ENCODE measurements at regions not wholly inside any gene's neighbourhood (a gene's known extent, or its start where the extent isn't known, plus 50 kb on each side); places are given as distances from the start of the nearest gene placed in this dataset.

DNA sequence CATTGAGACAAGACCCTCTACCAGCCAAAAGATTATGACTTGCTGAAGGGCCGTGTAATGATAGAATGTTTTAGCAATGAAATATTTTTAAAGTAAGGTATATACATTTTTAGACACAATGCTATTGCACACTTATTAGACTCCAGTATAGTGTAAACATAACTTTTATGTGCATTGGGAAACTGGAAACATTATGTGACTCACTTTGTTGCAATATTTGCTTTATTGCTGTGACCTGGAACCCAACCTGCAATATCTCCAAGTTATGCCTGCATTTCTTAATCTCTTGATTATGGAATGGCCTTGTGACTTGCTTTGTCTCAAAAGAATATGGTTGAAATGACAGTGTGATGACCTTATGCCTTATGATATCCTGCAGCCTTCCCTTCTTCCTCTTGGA, 502.0 kb downstream of the EPHA4 start:
- peaks cover 13% of the 10 kb centered on the region for H3K9me3 Mint-ChIP-seq (ENCODE audit: unreplicated experiment)
- H3K27me3 Mint-ChIP-seq (ENCODE audit: low read depth, unreplicated experiment) = no peaks in the 10 kb centered on the region
- no peak overlapping the region for H2AFZ ChIP-seq (ENCODE audit: low read depth, low read length)
- H3K27me3 ChIP-seq (ENCODE audit: insufficient read depth, low read length) = no peaks in the 10 kb centered on the region
- no peak overlapping the region for H3K9ac ChIP-seq (ENCODE audit: low read length)
- H3K36me3 Mint-ChIP-seq (ENCODE audit: low read depth, unreplicated experiment) = no peaks in the 10 kb centered on the region
- no peaks in the 10 kb centered on the region for H3K79me2 ChIP-seq (ENCODE audit: insufficient read depth, low read length)
- H3K4me2 ChIP-seq (ENCODE audit: low read length) = no peak overlapping the region
- H3K4me3 ChIP-seq (ENCODE audit: insufficient read depth, low read depth, low read length) = no peak overlapping the region
- H3K27ac Mint-ChIP-seq (ENCODE audit: unreplicated experiment) = no peak overlapping the region
- H3K27ac ChIP-seq (ENCODE audit: low read depth, low read length) = no peak overlapping the region
- H4K20me1 ChIP-seq (ENCODE audit: insufficient read depth, low read length) = no peaks in the 10 kb centered on the region
- no peaks in the 10 kb centered on the region for H3K9me3 ChIP-seq (ENCODE audit: insufficient read depth, low read depth, low read length)
- FAIRE-seq (no peak), DNase-seq (ENCODE audit: low read depth) (no peak)
- H3K36me3 ChIP-seq (ENCODE audit: insufficient read depth, low read length) = no peaks in the 10 kb centered on the region
- no peak overlapping the region for H3K4me3 Mint-ChIP-seq (ENCODE audit: unreplicated experiment)
- peaks cover 4% of the 10 kb centered on the region for H3K4me1 ChIP-seq (ENCODE audit: insufficient read depth, low read length)
- TF ChIP-seq CTCF (IDR thresholded peaks at IDR 0.05; ENCODE audit: insufficient read depth, low read depth, low read length) (no peak), EZH2 (IDR thresholded peaks at IDR 0.05; ENCODE audit: insufficient read depth, low read length) (no peak)
- H3K4me1 Mint-ChIP-seq (ENCODE audit: low read depth, unreplicated experiment) = peaks cover 5% of the 10 kb centered on the region

DNA sequence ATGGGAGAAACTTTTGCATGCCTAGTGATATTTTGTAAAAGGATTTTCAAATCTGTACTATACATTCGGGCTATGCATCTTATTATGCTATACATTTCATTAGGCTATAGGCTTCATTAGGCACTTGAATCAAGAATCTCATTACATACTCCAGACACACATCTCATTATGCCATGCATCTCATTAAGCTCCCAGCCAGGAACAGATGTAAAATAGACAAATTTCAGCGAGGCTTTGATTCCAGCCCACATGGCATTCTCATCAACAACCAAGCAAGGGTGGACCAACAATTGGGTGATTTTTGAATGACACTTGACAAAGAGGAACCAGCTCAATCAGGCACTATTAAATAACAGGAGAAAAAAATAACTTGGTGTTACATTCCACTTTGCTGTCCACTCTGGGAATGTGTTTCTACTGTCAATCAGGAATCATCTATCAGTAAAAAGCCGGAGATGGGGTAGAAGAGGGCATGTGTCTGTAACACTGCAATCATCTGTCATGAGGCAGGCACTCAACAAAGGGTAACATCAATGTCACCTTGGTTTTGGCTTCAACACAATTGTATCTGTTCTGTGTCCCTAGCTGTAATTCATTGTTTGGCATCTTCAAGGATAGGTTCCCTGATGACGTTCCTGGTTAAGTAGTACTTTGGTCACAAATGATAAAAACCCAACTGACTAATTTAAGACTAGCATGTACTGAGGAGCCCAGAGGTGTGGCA, 498.6 kb downstream of the EPHA4 start:
- H3K9me3 ChIP-seq (ENCODE audit: insufficient read depth, low read depth, low read length) = no peaks in the 10 kb centered on the region
- TF ChIP-seq CTCF (IDR thresholded peaks at IDR 0.05; ENCODE audit: insufficient read depth, low read depth, low read length) = no peak
- TF ChIP-seq EZH2 (IDR thresholded peaks at IDR 0.05; ENCODE audit: insufficient read depth, low read length) = no peak
- no peak overlapping the region for H3K27ac ChIP-seq (ENCODE audit: low read depth, low read length)
- H3K79me2 ChIP-seq (ENCODE audit: insufficient read depth, low read length) = no peaks in the 10 kb centered on the region
- no peaks in the 10 kb centered on the region for H3K27me3 ChIP-seq (ENCODE audit: insufficient read depth, low read length)
- DNase-seq (ENCODE audit: low read depth) (no peak), FAIRE-seq (no peak)
- Mint-ChIP-seq H3K9me3 (ENCODE audit: unreplicated experiment) (peaks cover 13% of the 10 kb centered on the region), H3K27me3 (ENCODE audit: low read depth, unreplicated experiment) (no peaks in the 10 kb centered on the region), H3K27ac (ENCODE audit: unreplicated experiment) (no peak overlapping the region), H3K4me1 (ENCODE audit: low read depth, unreplicated experiment) (peaks cover 14% of the 10 kb centered on the region), H3K4me3 (ENCODE audit: unreplicated experiment) (no peak overlapping the region), H3K36me3 (ENCODE audit: low read depth, unreplicated experiment) (no peaks in the 10 kb centered on the region)
- no peaks in the 10 kb centered on the region for H4K20me1 ChIP-seq (ENCODE audit: insufficient read depth, low read length)
- H3K4me1 ChIP-seq (ENCODE audit: insufficient read depth, low read length) = peaks cover 13% of the 10 kb centered on the region
- H3K4me2 ChIP-seq (ENCODE audit: low read length) = no peak overlapping the region
- no peak overlapping the region for H3K9ac ChIP-seq (ENCODE audit: low read length)
- no peak overlapping the region for H3K4me3 ChIP-seq (ENCODE audit: insufficient read depth, low read depth, low read length)
- no peaks in the 10 kb centered on the region for H3K36me3 ChIP-seq (ENCODE audit: insufficient read depth, low read length)
- no peak overlapping the region for H2AFZ ChIP-seq (ENCODE audit: low read depth, low read length)

- Mint-ChIP-seq H3K9me3 (ENCODE audit: unreplicated experiment) (peaks cover 13% of the 10 kb centered on the region), H3K4me3 (ENCODE audit: unreplicated experiment) (no peak overlapping the region), H3K27ac (ENCODE audit: unreplicated experiment) (no peak overlapping the region), H3K27me3 (ENCODE audit: low read depth, unreplicated experiment) (no peaks in the 10 kb centered on the region), H3K36me3 (ENCODE audit: low read depth, unreplicated experiment) (no peaks in the 10 kb centered on the region), H3K4me1 (ENCODE audit: low read depth, unreplicated experiment) (peaks cover 14% of the 10 kb centered on the region)
- Histone ChIP-seq H3K27ac (ENCODE audit: low read depth, low read length) (no peak overlapping the region), H3K27me3 (ENCODE audit: insufficient read depth, low read length) (no peaks in the 10 kb centered on the region), H3K9me3 (ENCODE audit: insufficient read depth, low read depth, low read length) (no peaks in the 10 kb centered on the region), H3K36me3 (ENCODE audit: insufficient read depth, low read length) (no peaks in the 10 kb centered on the region), H4K20me1 (ENCODE audit: insufficient read depth, low read length) (no peaks in the 10 kb centered on the region), H3K4me3 (ENCODE audit: insufficient read depth, low read depth, low read length) (no peak overlapping the region), H3K4me2 (ENCODE audit: low read length) (no peak overlapping the region), H3K79me2 (ENCODE audit: insufficient read depth, low read length) (no peaks in the 10 kb centered on the region), H2AFZ (ENCODE audit: low read depth, low read length) (no peak overlapping the region), H3K4me1 (ENCODE audit: insufficient read depth, low read length) (peaks cover 13% of the 10 kb centered on the region), H3K9ac (ENCODE audit: low read length) (no peak overlapping the region)
- no peak for FAIRE-seq
- TF ChIP-seq EZH2 (IDR thresholded peaks at IDR 0.05; ENCODE audit: insufficient read depth, low read length) = no peak
- TF ChIP-seq CTCF (IDR thresholded peaks at IDR 0.05; ENCODE audit: insufficient read depth, low read depth, low read length) = no peak
- DNase-seq (ENCODE audit: low read depth) = no peak
Observed at GRCh38 chr2:221074238-221074637, 497.9 kb downstream of the EPHA4 start.
